A673 (cell line): ENCODE measurements at regions not wholly inside any gene's neighbourhood (a gene's known extent, or its start where the extent isn't known, plus 50 kb on each side); places are given as distances from the start of the nearest gene placed in this dataset.

ENCODE experiments used
- CTCF ChIP-seq: fragments of 300-800, 200-600 bp; sonication (generic); conservative IDR thresholded peaks from 2 replicates; pipeline ENCODE4 v1.5.1; 2017; ENCODE audit warnings: low read depth, mild to moderate bottlenecking, antibody characterized with exemption, low read length, moderate library complexity, mixed read lengths
- EZH2 ChIP-seq: fragments of 200-600 bp; sonication (generic); IDR thresholded peaks from 2 replicates; pipeline ENCODE4 v1.6.1; 2017; ENCODE audit warnings: borderline replicate concordance, low read depth, mild to moderate bottlenecking, mixed read lengths, antibody characterized with exemption, low read length; ENCODE audit not compliant: poor library complexity, severe bottlenecking

GRCh38 chr9:31745886-31746285, 638.6 kb upstream of the ACO1 start:
- TF ChIP-seq CTCF (no peak), EZH2 (no peak)
